GM12801 (cell line): ENCODE measurements at regions not wholly inside any gene's neighbourhood (a gene's known extent, or its start where the extent isn't known, plus 50 kb on each side); places are given as distances from the start of the nearest gene placed in this dataset.

Experiments used
- CTCF ChIP-seq: IDR thresholded peaks from one replicate; pipeline ENCODE4 v1.5.1; 2011; ENCODE audit warnings: control low read depth; ENCODE audit not compliant: insufficient read length; ENCODE audit errors: extremely low read depth

GRCh38 chr11:28447226-28447625, 339.0 kb downstream of the METTL15 start:
- no peak for TF ChIP-seq CTCF

DNA sequence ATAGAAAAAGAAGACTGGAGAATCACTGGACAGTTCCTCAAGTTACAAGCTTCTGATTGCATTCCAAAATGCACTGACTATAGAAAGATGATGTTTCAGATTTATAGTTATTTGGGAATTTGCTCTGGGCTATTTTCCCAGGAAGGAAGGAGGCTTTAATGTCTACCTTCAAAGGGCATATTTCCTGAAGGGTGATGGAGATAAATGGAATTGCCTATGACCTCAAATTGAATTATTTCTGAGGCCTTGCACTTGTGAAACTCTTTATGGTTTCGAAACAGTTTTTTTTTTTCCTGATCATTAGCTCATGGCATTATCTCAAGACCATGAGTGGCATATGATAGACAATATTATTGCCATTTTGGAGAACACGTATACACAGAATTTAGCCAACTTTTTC, 333.9 kb downstream of the METTL15 start:
- TF ChIP-seq CTCF: no peak

DNA sequence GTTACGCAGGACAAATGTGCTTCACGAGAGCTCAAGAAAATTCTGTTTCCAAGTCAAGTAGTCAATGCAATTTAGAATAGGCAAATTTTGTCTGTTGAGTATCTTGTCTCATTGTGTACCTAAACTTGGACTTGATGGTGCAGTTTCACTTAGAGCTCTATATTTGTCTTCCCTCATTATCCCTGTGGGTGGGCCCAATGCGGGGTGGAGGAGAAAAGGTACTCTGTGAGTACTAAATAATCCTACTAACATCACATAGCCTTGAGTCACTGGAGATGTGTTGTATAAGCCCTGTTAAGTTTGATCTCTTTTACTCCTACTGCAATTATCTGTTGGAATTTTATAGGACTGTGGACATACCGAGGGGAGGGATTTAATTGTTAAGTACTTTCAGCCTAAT, 331.2 kb downstream of the METTL15 start:
- no peak for TF ChIP-seq CTCF

DNA sequence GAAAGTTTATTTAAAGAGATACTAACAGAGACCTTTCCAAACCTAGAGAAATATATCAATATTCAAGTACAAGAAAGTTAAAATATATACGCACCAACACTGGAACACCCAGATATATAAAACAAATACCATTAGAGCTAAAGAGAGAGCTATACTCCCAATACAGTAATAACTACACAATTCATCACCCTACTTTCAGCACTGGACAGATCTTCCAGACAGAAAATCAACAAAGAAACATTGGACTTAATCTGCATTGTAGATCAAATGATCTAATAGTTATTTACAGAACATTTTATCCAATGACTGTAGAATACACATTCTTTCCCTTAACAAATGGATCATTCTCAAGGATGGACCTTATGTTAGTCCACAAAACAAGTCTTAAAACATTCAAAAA, 311.9 kb downstream of the METTL15 start:
- TF ChIP-seq CTCF: no peak

DNA sequence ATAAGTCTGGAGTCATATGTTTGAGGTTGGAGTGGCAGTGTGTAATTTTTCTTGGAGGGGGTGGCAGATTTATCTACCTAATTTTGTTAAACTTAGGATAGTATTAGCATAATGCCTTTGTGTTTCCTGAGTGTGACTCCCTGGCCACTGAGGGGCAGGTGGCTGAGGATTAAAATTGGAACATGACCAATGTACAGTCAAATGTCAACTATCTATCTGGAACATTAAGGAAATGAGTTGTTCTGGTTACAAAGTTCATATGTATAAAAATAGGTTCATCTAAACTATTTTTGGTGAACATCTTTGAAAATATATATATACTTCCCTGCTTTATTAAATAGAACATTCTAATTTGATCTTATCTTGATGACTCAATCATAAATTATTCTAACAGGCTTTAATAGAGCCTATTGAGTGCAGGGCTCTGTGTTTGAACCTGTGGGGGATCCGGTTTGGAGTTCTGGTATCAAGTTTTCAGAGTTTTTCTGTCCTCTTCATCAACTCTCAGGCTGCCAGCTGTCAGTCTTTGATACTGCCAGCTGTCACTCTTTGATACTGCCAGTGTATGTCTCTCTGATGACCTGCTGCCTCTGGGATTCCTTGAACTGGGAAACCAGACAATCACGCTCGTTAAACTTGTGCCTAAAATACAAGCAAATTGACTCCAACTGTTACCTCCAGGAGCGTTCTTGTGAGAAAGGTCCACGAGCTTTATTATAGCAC, 309.6 kb downstream of the METTL15 start:
- no peak for TF ChIP-seq CTCF

- TF ChIP-seq CTCF: no peak
Measured at GRCh38 chr11:28412029-28412428, 303.8 kb downstream of the METTL15 start.

DNA sequence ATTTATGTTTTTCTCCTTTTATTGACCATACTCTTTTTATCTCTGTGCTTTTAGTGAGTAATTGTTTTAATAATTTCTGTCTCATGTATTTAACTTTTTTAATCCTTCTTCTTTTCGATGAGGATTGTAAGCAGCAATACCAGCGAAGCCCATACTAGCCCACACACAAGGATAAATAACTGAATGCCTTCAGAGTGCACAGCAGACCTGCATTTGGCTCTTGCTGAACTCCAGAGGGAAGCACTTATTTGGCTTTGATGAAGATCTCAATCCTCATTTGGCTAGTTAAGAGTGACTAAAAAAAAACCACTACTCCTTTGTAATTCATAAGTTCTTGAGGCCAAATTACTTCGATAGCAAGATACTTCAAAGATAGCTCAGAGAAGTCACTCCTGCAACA, 293.3 kb downstream of the METTL15 start:
- no peak for TF ChIP-seq CTCF
